ENCODE measurements at regions not wholly inside any gene's neighbourhood (a gene's known extent, or its start where the extent isn't known, plus 50 kb on each side); places are given as distances from the start of the nearest gene placed in this dataset.

- H3K4me3 ChIP-seq (ENCODE audit: low read depth, low read length), result no peak overlapping the region
- DNase-seq (ENCODE audit: low read depth), result no peak
- no peak for TF ChIP-seq CTCF (IDR thresholded peaks at IDR 0.05; ENCODE audit: insufficient read depth, low read depth, low read length)
Observed at GRCh38 chr1:238558746-238559145, 668.0 kb upstream of the ZP4 start.

- H3K4me3 ChIP-seq (ENCODE audit: low read depth, low read length), result no peak overlapping the region
- TF ChIP-seq CTCF (IDR thresholded peaks at IDR 0.05; ENCODE audit: insufficient read depth, low read depth, low read length), result no peak
- DNase-seq (ENCODE audit: low read depth), result peak; percentile 21
Observed at GRCh38 chr1:238558156-238558555, 667.4 kb upstream of the ZP4 start.

GRCh38 chr1:238552271-238552670, 661.5 kb upstream of the ZP4 start:
- TF ChIP-seq CTCF (IDR thresholded peaks at IDR 0.05; ENCODE audit: insufficient read depth, low read depth, low read length), result no peak
- H3K4me3 ChIP-seq (ENCODE audit: low read depth, low read length), result no peak overlapping the region
- peak; percentile 49 for DNase-seq (ENCODE audit: low read depth)

- no peak overlapping the region for H3K4me3 ChIP-seq (ENCODE audit: low read depth, low read length)
- TF ChIP-seq CTCF (IDR thresholded peaks at IDR 0.05; ENCODE audit: insufficient read depth, low read depth, low read length), result no peak
- no peak for DNase-seq (ENCODE audit: low read depth)
Observed at GRCh38 chr1:238549137-238549536, 658.4 kb upstream of the ZP4 start.

GRCh38 chr1:238546118-238546517, 655.4 kb upstream of the ZP4 start:
- no peak for TF ChIP-seq CTCF (IDR thresholded peaks at IDR 0.05; ENCODE audit: insufficient read depth, low read depth, low read length)
- DNase-seq (ENCODE audit: low read depth), result no peak
- no peak overlapping the region for H3K4me3 ChIP-seq (ENCODE audit: low read depth, low read length)

- H3K4me3 ChIP-seq (ENCODE audit: low read depth, low read length), result no peak overlapping the region
- DNase-seq (ENCODE audit: low read depth), result no peak
- TF ChIP-seq CTCF (IDR thresholded peaks at IDR 0.05; ENCODE audit: insufficient read depth, low read depth, low read length), result no peak
Observed at GRCh38 chr1:238537641-238538040, 646.9 kb upstream of the ZP4 start.

GRCh38 chr1:238530209-238530851, 639.6 kb upstream of the ZP4 start:
- no peak for TF ChIP-seq CTCF (IDR thresholded peaks at IDR 0.05; ENCODE audit: insufficient read depth, low read depth, low read length)
- no peak overlapping the region for H3K4me3 ChIP-seq (ENCODE audit: low read depth, low read length)
- no peak for DNase-seq (ENCODE audit: low read depth)
